Stomach (tissue), 4 donors: ENCODE measurements at regions not wholly inside any gene's neighbourhood (a gene's known extent, or its start where the extent isn't known, plus 50 kb on each side); places are given as distances from the start of the nearest gene placed in this dataset.

Experiments
- CTCF ChIP-seq, 7 experiments: fragments of 450-650 bp in 4 of 7; fragments of 200-600 bp in 3 of 7; sonication (generic) in 3 of 7; IDR thresholded peaks; one replicate each; pipeline ENCODE4 v1.5.1; 2016 to 2019; ENCODE audit warnings: antibody characterized with exemption in 7 of 7, control low read depth in 2 of 7, mild to moderate bottlenecking in 1 of 7
- POLR2A ChIP-seq, 4 donors: fragments of 450-650 bp; IDR thresholded peaks; one replicate each; pipeline ENCODE4 v1.6.1; 2016; ENCODE audit warnings: antibody characterized with exemption in 4 of 4, control low read depth in 2 of 4, mild to moderate bottlenecking in 1 of 4, moderate library complexity in 1 of 4
- POLR2AphosphoS5 ChIP-seq, 3 donors: sonication (generic); formaldehyde crosslinking; IDR thresholded peaks; one replicate each; pipeline ENCODE4 v1.6.1; 2016; ENCODE audit warnings: antibody characterized with exemption in 3 of 3

GRCh38 chr3:159131376-159131775, 329.5 kb downstream of the MFSD1 start:
- TF ChIP-seq CTCF (IDR thresholded peaks at IDR 0.05) (no peak), POLR2AphosphoS5 (IDR thresholded peaks at IDR 0.05) (no peak), POLR2A (IDR thresholded peaks at IDR 0.05) (no peak)
